ENCODE measurements at regions not wholly inside any gene's neighbourhood (a gene's known extent, or its start where the extent isn't known, plus 50 kb on each side); places are given as distances from the start of the nearest gene placed in this dataset.

- no peak for TF ChIP-seq POLR2A (IDR thresholded peaks at IDR 0.05)
- TF ChIP-seq, protein P1, sequence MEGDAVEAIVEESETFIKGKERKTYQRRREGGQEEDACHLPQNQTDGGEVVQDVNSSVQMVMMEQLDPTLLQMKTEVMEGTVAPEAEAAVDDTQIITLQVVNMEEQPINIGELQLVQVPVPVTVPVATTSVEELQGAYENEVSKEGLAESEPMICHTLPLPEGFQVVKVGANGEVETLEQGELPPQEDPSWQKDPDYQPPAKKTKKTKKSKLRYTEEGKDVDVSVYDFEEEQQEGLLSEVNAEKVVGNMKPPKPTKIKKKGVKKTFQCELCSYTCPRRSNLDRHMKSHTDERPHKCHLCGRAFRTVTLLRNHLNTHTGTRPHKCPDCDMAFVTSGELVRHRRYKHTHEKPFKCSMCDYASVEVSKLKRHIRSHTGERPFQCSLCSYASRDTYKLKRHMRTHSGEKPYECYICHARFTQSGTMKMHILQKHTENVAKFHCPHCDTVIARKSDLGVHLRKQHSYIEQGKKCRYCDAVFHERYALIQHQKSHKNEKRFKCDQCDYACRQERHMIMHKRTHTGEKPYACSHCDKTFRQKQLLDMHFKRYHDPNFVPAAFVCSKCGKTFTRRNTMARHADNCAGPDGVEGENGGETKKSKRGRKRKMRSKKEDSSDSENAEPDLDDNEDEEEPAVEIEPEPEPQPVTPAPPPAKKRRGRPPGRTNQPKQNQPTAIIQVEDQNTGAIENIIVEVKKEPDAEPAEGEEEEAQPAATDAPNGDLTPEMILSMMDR (IDR thresholded peaks at IDR 0.05): no peak
Measured at GRCh38 chr6:87766211-87766610, 64.2 kb upstream of the AKIRIN2 start.

Data from body of pancreas (tissue), 4 donors.